SK-N-SH treated with all-trans-retinoic acid at 6 μM for 48 hours (cell line): ENCODE measurements at regions not wholly inside any gene's neighbourhood (a gene's known extent, or its start where the extent isn't known, plus 50 kb on each side); places are given as distances from the start of the nearest gene placed in this dataset.

Experiments
- TF ChIP-seq, protein P1 (sequence below): fragments of 250-450 bp; sonication (Bioruptor Pico); IDR thresholded peaks from 2 replicates; pipeline ENCODE4 v1.5.1; 2021; ENCODE audit warnings: mild to moderate bottlenecking, moderate library complexity
- TF ChIP-seq, protein P2 (sequence below): fragments of 250-450 bp; sonication (Bioruptor Pico); IDR thresholded peaks from 2 replicates; pipeline ENCODE4 v1.5.1; 2020; ENCODE audit warnings: low read depth, mild to moderate bottlenecking, moderate library complexity
- TF ChIP-seq, protein P3 (sequence below): fragments of 250-450 bp; sonication (Bioruptor Pico); IDR thresholded peaks from 2 replicates; pipeline ENCODE4 v1.8.0; 2020; ENCODE audit warnings: mild to moderate bottlenecking, moderate library complexity, borderline replicate concordance

DNA sequence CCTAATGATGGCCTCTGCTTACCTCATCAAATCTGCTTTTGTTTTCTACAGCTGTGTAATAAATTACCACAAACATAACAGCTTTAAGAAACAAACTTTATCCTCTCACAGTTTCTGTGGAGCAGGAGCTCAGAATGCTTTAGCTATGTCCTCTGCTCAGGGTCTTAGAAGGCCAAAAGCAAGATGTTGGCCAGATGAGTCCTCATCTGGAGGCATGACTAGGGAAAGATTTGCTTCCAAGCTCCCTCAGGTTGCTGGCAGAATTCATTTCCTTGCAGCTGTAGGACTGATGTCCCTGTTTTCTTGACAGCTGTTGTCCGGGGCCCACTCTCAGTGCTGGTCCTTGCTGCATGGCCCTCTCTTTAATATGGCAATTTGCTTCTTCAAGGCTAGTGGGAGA is 116.7 kb upstream of the PDE5A start:
- TF ChIP-seq, protein P1, sequence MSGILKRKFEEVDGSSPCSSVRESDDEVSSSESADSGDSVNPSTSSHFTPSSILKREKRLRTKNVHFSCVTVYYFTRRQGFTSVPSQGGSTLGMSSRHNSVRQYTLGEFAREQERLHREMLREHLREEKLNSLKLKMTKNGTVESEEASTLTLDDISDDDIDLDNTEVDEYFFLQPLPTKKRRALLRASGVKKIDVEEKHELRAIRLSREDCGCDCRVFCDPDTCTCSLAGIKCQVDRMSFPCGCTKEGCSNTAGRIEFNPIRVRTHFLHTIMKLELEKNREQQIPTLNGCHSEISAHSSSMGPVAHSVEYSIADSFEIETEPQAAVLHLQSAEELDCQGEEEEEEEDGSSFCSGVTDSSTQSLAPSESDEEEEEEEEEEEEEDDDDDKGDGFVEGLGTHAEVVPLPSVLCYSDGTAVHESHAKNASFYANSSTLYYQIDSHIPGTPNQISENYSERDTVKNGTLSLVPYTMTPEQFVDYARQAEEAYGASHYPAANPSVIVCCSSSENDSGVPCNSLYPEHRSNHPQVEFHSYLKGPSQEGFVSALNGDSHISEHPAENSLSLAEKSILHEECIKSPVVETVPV (CRISPR knock-in tag), result no peak
- TF ChIP-seq, protein P2, sequence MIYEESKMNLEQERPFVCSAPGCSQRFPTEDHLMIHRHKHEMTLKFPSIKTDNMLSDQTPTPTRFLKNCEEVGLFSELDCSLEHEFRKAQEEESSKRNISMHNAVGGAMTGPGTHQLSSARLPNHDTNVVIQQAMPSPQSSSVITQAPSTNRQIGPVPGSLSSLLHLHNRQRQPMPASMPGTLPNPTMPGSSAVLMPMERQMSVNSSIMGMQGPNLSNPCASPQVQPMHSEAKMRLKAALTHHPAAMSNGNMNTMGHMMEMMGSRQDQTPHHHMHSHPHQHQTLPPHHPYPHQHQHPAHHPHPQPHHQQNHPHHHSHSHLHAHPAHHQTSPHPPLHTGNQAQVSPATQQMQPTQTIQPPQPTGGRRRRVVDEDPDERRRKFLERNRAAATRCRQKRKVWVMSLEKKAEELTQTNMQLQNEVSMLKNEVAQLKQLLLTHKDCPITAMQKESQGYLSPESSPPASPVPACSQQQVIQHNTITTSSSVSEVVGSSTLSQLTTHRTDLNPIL, result no peak
- TF ChIP-seq, protein P3, sequence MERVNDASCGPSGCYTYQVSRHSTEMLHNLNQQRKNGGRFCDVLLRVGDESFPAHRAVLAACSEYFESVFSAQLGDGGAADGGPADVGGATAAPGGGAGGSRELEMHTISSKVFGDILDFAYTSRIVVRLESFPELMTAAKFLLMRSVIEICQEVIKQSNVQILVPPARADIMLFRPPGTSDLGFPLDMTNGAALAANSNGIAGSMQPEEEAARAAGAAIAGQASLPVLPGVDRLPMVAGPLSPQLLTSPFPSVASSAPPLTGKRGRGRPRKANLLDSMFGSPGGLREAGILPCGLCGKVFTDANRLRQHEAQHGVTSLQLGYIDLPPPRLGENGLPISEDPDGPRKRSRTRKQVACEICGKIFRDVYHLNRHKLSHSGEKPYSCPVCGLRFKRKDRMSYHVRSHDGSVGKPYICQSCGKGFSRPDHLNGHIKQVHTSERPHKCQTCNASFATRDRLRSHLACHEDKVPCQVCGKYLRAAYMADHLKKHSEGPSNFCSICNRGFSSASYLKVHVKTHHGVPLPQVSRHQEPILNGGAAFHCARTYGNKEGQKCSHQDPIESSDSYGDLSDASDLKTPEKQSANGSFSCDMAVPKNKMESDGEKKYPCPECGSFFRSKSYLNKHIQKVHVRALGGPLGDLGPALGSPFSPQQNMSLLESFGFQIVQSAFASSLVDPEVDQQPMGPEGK (CRISPR knock-in tag), result no peak
